ENCODE measurements at regions not wholly inside any gene's neighbourhood (a gene's known extent, or its start where the extent isn't known, plus 50 kb on each side); places are given as distances from the start of the nearest gene placed in this dataset.

DNA sequence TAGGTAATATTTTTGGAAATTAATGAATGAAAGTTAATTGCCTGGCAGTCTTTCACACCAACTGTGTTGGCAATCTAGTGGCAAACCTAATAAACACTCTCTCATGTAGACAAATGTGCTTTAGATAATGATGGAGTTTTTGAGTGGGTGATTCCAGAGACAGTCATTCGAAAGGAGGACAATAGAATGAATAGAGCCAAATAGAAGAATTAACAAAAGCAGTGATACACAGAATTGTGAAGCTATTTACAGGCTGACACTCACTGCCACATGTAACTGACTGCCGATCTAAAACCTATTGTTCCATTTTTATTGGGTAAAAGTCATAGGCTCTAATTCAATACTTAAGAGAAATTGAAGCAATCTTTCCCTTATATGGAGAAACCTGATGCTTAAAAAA, 338.5 kb downstream of the PCDH7 start:
- no peak for TF ChIP-seq CTCF (IDR thresholded peaks at IDR 0.05; ENCODE audit: borderline replicate concordance, insufficient read depth, low read depth, low read length)
- H3K4me3 ChIP-seq (ENCODE audit: low read depth, low read length) = no peak overlapping the region

DNA sequence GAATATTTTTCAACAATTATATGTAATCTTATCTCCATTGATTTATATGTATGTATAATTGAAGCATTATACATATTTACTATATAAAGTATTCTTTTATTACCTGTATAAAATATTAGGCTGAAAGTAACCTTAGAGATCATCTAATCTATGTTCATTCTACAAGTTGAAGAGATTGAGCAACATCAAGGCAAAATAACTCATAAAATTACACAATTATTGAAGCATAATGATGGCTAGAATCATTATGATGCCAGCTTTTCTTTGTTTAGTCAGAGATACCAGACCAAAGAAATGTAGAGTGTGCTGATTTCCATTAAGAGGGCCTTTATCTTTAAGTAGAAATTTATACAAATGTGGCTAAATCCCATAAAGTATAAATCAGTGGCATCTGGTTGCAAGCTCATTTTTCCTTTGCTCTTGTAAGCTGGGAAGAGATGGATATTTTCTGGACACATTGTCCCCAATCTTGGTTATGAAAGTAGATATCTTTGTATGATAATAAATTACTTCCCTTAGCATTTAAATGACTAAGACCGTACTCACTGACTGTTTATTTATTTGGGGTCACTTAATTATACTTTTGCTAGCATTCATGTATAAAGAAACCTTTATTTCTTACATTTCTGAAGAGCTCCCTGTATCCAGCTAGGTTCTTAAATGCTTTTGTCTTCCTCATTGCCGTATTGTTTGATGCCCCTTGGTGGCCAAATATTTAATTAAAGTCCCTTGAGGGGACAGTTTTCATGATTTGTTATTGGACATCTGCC, 339.8 kb downstream of the PCDH7 start:
- TF ChIP-seq CTCF (IDR thresholded peaks at IDR 0.05; ENCODE audit: borderline replicate concordance, insufficient read depth, low read depth, low read length) = no peak
- H3K4me3 ChIP-seq (ENCODE audit: low read depth, low read length) = no peak overlapping the region

- no peak for TF ChIP-seq CTCF (IDR thresholded peaks at IDR 0.05; ENCODE audit: borderline replicate concordance, insufficient read depth, low read depth, low read length)
- no peak overlapping the region for H3K4me3 ChIP-seq (ENCODE audit: low read depth, low read length)
These were observed 344.9 kb downstream of the PCDH7 start for GRCh38 chr4:31065086-31065485.

GRCh38 chr4:31068257-31069075, 348.3 kb downstream of the PCDH7 start:
- H3K4me3 ChIP-seq (ENCODE audit: low read depth, low read length) = no peak overlapping the region
- TF ChIP-seq CTCF (IDR thresholded peaks at IDR 0.05; ENCODE audit: borderline replicate concordance, insufficient read depth, low read depth, low read length) = no peak

DNA sequence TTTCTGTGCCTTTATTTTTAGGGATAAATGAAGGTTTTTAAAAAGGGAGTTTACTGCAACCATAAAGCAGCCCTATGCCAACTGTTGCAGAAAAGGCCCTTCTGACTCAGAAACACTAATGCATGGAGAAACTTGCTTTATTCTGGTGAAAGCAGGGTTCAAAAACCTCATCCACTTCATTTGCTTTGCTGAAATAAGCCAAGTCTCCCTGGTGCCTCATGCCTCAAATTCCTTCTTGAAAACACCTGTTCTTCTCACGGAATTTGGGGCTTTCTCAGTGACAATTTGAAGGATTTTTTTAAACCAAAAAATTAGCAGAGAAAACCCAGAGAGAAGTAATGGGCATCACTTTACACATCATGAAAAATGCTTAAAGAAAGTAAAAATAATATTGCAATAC, 349.0 kb downstream of the PCDH7 start:
- H3K4me3 ChIP-seq (ENCODE audit: low read depth, low read length) = no peak overlapping the region
- TF ChIP-seq CTCF (IDR thresholded peaks at IDR 0.05; ENCODE audit: borderline replicate concordance, insufficient read depth, low read depth, low read length) = no peak

- TF ChIP-seq CTCF (IDR thresholded peaks at IDR 0.05; ENCODE audit: borderline replicate concordance, insufficient read depth, low read depth, low read length) = no peak
- no peak overlapping the region for H3K4me3 ChIP-seq (ENCODE audit: low read depth, low read length)
These were observed 351.6 kb downstream of the PCDH7 start for GRCh38 chr4:31071508-31072486.

Measured in GM12875 (cell line).